ENCODE measurements at regions not wholly inside any gene's neighbourhood (a gene's known extent, or its start where the extent isn't known, plus 50 kb on each side); places are given as distances from the start of the nearest gene placed in this dataset.

- Histone ChIP-seq H3K27me3 (ENCODE audit: insufficient read depth, low read length, poor library complexity) (no peaks in the 10 kb centered on the region), H3K9ac (ENCODE audit: low read length) (no peak overlapping the region), H3K79me1 (ENCODE audit: low read length) (no peaks in the 10 kb centered on the region), H3K4me3 (ENCODE audit: low read length) (no peak overlapping the region), H3K4me1 (ENCODE audit: control insufficient read depth, low read depth, low read length) (peaks cover 5% of the 10 kb centered on the region), H2BK5ac (ENCODE audit: low read length) (no peak overlapping the region), H3K23ac (ENCODE audit: low read length) (no peak overlapping the region), H3K4ac (ENCODE audit: low read depth, low read length) (no peak overlapping the region), H3K18ac (ENCODE audit: low read length) (peak overlapping the region; percentile 30), H2BK15ac (replicated peaks; ENCODE audit: low read depth) (no peak overlapping the region), H2BK120ac (ENCODE audit: low read depth, low read length) (no peak overlapping the region), H4K5ac (ENCODE audit: low read length) (no peak overlapping the region), H3K4me2 (ENCODE audit: low read length) (no peak overlapping the region), H3K36me3 (ENCODE audit: control insufficient read depth, insufficient read depth, low read length) (no peaks in the 10 kb centered on the region), H3K27ac (ENCODE audit: low read depth, low read length) (no peak overlapping the region), H2AK5ac (ENCODE audit: low read length) (no peak overlapping the region), H3K56ac (ENCODE audit: low read length) (no peak overlapping the region), H3K79me2 (ENCODE audit: control insufficient read depth, insufficient read depth, low read length) (no peaks in the 10 kb centered on the region), H4K8ac (ENCODE audit: low read depth, low read length) (no peak overlapping the region)
- no peak for DNase-seq
- no CpG with 5 or more reads among the region's 4 CpGs for WGBS (ENCODE audit: extremely low coverage, insufficient coverage, low lambda C conversion rate)
Observed at GRCh38 chr7:94054130-94054529, 50.0 kb upstream of the BET1 start.

DNA sequence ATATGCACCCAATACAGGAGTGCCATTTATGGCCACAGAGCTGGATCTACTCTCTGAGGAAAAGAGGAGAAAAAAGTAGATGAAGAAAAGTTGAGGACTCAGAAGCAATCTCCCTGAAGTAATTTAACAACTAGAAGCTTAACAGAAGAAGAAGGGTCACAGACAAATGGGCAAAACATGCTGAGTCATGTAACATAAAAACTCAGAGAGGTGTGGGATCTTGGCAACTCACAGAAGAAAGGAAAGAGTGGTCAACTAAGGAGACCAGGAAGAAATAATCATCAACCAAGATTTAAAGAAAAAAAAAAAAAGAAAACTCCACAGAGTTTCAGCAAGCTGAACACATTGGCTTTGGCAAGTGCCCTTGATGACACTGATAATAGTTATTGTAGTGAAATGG, 51.8 kb upstream of the BET1 start:
- no peak overlapping the region for H2BK5ac ChIP-seq (ENCODE audit: low read length)
- no peak overlapping the region for H3K27ac ChIP-seq (ENCODE audit: low read depth, low read length)
- H4K5ac ChIP-seq (ENCODE audit: low read length), result no peak overlapping the region
- H2AK5ac ChIP-seq (ENCODE audit: low read length), result no peak overlapping the region
- H3K9ac ChIP-seq (ENCODE audit: low read length), result no peak overlapping the region
- H3K36me3 ChIP-seq (ENCODE audit: control insufficient read depth, insufficient read depth, low read length), result no peaks in the 10 kb centered on the region
- DNase-seq, result no peak
- no peak overlapping the region for H3K4ac ChIP-seq (ENCODE audit: low read depth, low read length)
- H4K8ac ChIP-seq (ENCODE audit: low read depth, low read length), result no peak overlapping the region
- peaks cover 4% of the 10 kb centered on the region for H3K4me1 ChIP-seq (ENCODE audit: control insufficient read depth, low read depth, low read length)
- H3K79me1 ChIP-seq (ENCODE audit: low read length), result no peaks in the 10 kb centered on the region
- H3K4me3 ChIP-seq (ENCODE audit: low read length), result no peak overlapping the region
- H2BK120ac ChIP-seq (ENCODE audit: low read depth, low read length), result no peak overlapping the region
- H3K27me3 ChIP-seq (ENCODE audit: insufficient read depth, low read length, poor library complexity), result no peaks in the 10 kb centered on the region
- H2BK15ac ChIP-seq (replicated peaks; ENCODE audit: low read depth), result peak overlapping the region; percentile 94
- H3K18ac ChIP-seq (ENCODE audit: low read length), result no peak overlapping the region
- H3K56ac ChIP-seq (ENCODE audit: low read length), result no peak overlapping the region
- no peaks in the 10 kb centered on the region for H3K79me2 ChIP-seq (ENCODE audit: control insufficient read depth, insufficient read depth, low read length)
- H3K4me2 ChIP-seq (ENCODE audit: low read length), result no peak overlapping the region
- no peak overlapping the region for H3K23ac ChIP-seq (ENCODE audit: low read length)

GRCh38 chr7:94056796-94057207, 52.6 kb upstream of the BET1 start:
- no peak overlapping the region for H3K27ac ChIP-seq (ENCODE audit: low read depth, low read length)
- H3K79me1 ChIP-seq (ENCODE audit: low read length), result no peaks in the 10 kb centered on the region
- H3K4me3 ChIP-seq (ENCODE audit: low read length), result no peak overlapping the region
- peaks cover 4% of the 10 kb centered on the region for H3K4me1 ChIP-seq (ENCODE audit: control insufficient read depth, low read depth, low read length)
- H2BK15ac ChIP-seq (replicated peaks; ENCODE audit: low read depth), result no peak overlapping the region
- H3K18ac ChIP-seq (ENCODE audit: low read length), result peak overlapping the region; percentile 51
- H3K9ac ChIP-seq (ENCODE audit: low read length), result no peak overlapping the region
- H3K4ac ChIP-seq (ENCODE audit: low read depth, low read length), result no peak overlapping the region
- no peak overlapping the region for H2BK120ac ChIP-seq (ENCODE audit: low read depth, low read length)
- no peaks in the 10 kb centered on the region for H3K36me3 ChIP-seq (ENCODE audit: control insufficient read depth, insufficient read depth, low read length)
- no CpG with 5 or more reads among the region's 3 CpGs for WGBS (ENCODE audit: extremely low coverage, insufficient coverage, low lambda C conversion rate)
- no peak overlapping the region for H3K56ac ChIP-seq (ENCODE audit: low read length)
- H3K27me3 ChIP-seq (ENCODE audit: insufficient read depth, low read length, poor library complexity), result no peaks in the 10 kb centered on the region
- no peak overlapping the region for H2BK5ac ChIP-seq (ENCODE audit: low read length)
- DNase-seq, result peak; percentile 91
- no peak overlapping the region for H4K8ac ChIP-seq (ENCODE audit: low read depth, low read length)
- no peak overlapping the region for H3K23ac ChIP-seq (ENCODE audit: low read length)
- no peaks in the 10 kb centered on the region for H3K79me2 ChIP-seq (ENCODE audit: control insufficient read depth, insufficient read depth, low read length)
- no peak overlapping the region for H3K4me2 ChIP-seq (ENCODE audit: low read length)
- no peak overlapping the region for H4K5ac ChIP-seq (ENCODE audit: low read length)
- no peak overlapping the region for H2AK5ac ChIP-seq (ENCODE audit: low read length)

DNA sequence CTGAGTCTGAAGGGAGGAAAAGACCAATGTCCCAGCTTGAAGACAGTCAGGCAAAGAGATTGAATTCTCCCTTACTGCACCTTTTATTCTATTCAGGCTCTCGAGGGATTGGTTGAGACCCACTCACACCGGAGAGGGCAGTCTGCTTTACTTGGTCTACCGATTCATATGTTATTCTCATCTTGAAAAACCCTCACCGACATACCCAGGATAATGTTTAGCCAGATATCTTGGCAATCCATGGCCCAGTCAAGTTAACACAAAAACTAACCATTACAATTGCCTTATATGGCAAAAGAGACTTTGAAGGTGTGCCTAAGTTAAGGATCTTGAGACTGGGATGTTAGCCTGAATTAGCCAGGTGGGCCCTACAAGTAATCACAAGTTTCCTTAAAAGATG, 53.8 kb upstream of the BET1 start:
- Histone ChIP-seq H3K18ac (ENCODE audit: low read length) (no peak overlapping the region), H3K36me3 (ENCODE audit: control insufficient read depth, insufficient read depth, low read length) (no peaks in the 10 kb centered on the region), H3K4me3 (ENCODE audit: low read length) (no peak overlapping the region), H3K4me2 (ENCODE audit: low read length) (no peak overlapping the region), H2BK5ac (ENCODE audit: low read length) (no peak overlapping the region), H3K79me2 (ENCODE audit: control insufficient read depth, insufficient read depth, low read length) (no peaks in the 10 kb centered on the region), H2BK15ac (replicated peaks; ENCODE audit: low read depth) (no peak overlapping the region), H2AK5ac (ENCODE audit: low read length) (no peak overlapping the region), H3K23ac (ENCODE audit: low read length) (no peak overlapping the region), H3K9ac (ENCODE audit: low read length) (no peak overlapping the region), H3K4ac (ENCODE audit: low read depth, low read length) (no peak overlapping the region), H3K4me1 (ENCODE audit: control insufficient read depth, low read depth, low read length) (no peaks in the 10 kb centered on the region), H3K56ac (ENCODE audit: low read length) (no peak overlapping the region), H3K79me1 (ENCODE audit: low read length) (no peaks in the 10 kb centered on the region), H3K27me3 (ENCODE audit: insufficient read depth, low read length, poor library complexity) (no peaks in the 10 kb centered on the region), H4K5ac (ENCODE audit: low read length) (no peak overlapping the region), H3K27ac (ENCODE audit: low read depth, low read length) (no peak overlapping the region), H2BK120ac (ENCODE audit: low read depth, low read length) (no peak overlapping the region), H4K8ac (ENCODE audit: low read depth, low read length) (no peak overlapping the region)
- no peak for DNase-seq
- WGBS (ENCODE audit: extremely low coverage, insufficient coverage, low lambda C conversion rate), result no CpG with 5 or more reads among the region's 4 CpGs

GRCh38 chr7:94059746-94060145, 55.6 kb upstream of the BET1 start:
- Histone ChIP-seq H3K4me2 (ENCODE audit: low read length) (no peak overlapping the region), H4K5ac (ENCODE audit: low read length) (no peak overlapping the region), H3K79me2 (ENCODE audit: control insufficient read depth, insufficient read depth, low read length) (no peaks in the 10 kb centered on the region), H3K4ac (ENCODE audit: low read depth, low read length) (no peak overlapping the region), H3K27ac (ENCODE audit: low read depth, low read length) (no peak overlapping the region), H3K27me3 (ENCODE audit: insufficient read depth, low read length, poor library complexity) (no peaks in the 10 kb centered on the region), H3K4me3 (ENCODE audit: low read length) (no peak overlapping the region), H3K9ac (ENCODE audit: low read length) (no peak overlapping the region), H3K23ac (ENCODE audit: low read length) (no peak overlapping the region), H2BK5ac (ENCODE audit: low read length) (no peak overlapping the region), H3K79me1 (ENCODE audit: low read length) (no peaks in the 10 kb centered on the region), H3K56ac (ENCODE audit: low read length) (no peak overlapping the region), H2AK5ac (ENCODE audit: low read length) (no peak overlapping the region), H3K36me3 (ENCODE audit: control insufficient read depth, insufficient read depth, low read length) (no peaks in the 10 kb centered on the region), H3K18ac (ENCODE audit: low read length) (no peak overlapping the region), H2BK15ac (replicated peaks; ENCODE audit: low read depth) (no peak overlapping the region), H3K4me1 (ENCODE audit: control insufficient read depth, low read depth, low read length) (peaks cover 2% of the 10 kb centered on the region), H2BK120ac (ENCODE audit: low read depth, low read length) (no peak overlapping the region), H4K8ac (ENCODE audit: low read depth, low read length) (no peak overlapping the region)
- DNase-seq, result no peak
- WGBS (ENCODE audit: extremely low coverage, insufficient coverage, low lambda C conversion rate), result no CpG with 5 or more reads among the region's 5 CpGs

DNA sequence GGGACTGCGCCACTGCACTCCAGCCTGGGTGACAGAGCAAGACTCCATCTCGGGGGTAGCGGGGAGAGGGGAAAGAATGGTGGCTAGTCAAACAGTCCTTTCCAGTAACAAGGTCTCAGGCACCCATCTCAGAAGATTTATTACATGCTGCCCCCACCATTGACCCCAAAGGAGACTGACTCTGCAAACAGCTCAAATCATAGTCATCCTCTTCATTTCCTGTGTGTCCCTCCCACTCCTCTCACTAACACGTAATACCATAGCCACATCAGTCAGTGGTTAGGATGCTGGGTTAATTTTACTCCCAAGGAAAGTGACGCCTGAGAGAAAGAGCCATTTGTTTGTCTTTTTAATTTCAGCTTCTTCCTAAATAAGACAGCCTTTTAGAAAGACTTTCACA, 56.6 kb upstream of the BET1 start:
- Histone ChIP-seq H2BK120ac (ENCODE audit: low read depth, low read length) (no peak overlapping the region), H3K23ac (ENCODE audit: low read length) (no peak overlapping the region), H3K36me3 (ENCODE audit: control insufficient read depth, insufficient read depth, low read length) (no peaks in the 10 kb centered on the region), H3K4ac (ENCODE audit: low read depth, low read length) (no peak overlapping the region), H3K56ac (ENCODE audit: low read length) (no peak overlapping the region), H3K4me1 (ENCODE audit: control insufficient read depth, low read depth, low read length) (peaks cover 5% of the 10 kb centered on the region), H2AK5ac (ENCODE audit: low read length) (no peak overlapping the region), H3K79me1 (ENCODE audit: low read length) (no peaks in the 10 kb centered on the region), H3K27me3 (ENCODE audit: insufficient read depth, low read length, poor library complexity) (no peaks in the 10 kb centered on the region), H3K4me3 (ENCODE audit: low read length) (no peak overlapping the region), H4K5ac (ENCODE audit: low read length) (no peak overlapping the region), H3K4me2 (ENCODE audit: low read length) (no peak overlapping the region), H4K8ac (ENCODE audit: low read depth, low read length) (no peak overlapping the region), H2BK15ac (replicated peaks; ENCODE audit: low read depth) (no peak overlapping the region), H3K27ac (ENCODE audit: low read depth, low read length) (no peak overlapping the region), H3K9ac (ENCODE audit: low read length) (no peak overlapping the region), H3K79me2 (ENCODE audit: control insufficient read depth, insufficient read depth, low read length) (no peaks in the 10 kb centered on the region), H2BK5ac (ENCODE audit: low read length) (no peak overlapping the region), H3K18ac (ENCODE audit: low read length) (peak overlapping the region; percentile 6)
- no CpG with 5 or more reads among the region's 5 CpGs for WGBS (ENCODE audit: extremely low coverage, insufficient coverage, low lambda C conversion rate)
- no peak for DNase-seq
